ENCODE measurements at regions not wholly inside any gene's neighbourhood (a gene's known extent, or its start where the extent isn't known, plus 50 kb on each side); places are given as distances from the start of the nearest gene placed in this dataset.

- no peak for TF ChIP-seq POLR2AphosphoS5 (IDR thresholded peaks at IDR 0.05)
- TF ChIP-seq CTCF (IDR thresholded peaks at IDR 0.05) = no peak
- TF ChIP-seq POLR2A (IDR thresholded peaks at IDR 0.05) = no peak
- TF ChIP-seq EP300 (IDR thresholded peaks at IDR 0.05) = no peak
- H3K36me3 ChIP-seq = no peaks in the 10 kb centered on the region
- no peak overlapping the region for H3K27ac ChIP-seq
- no peak overlapping the region for H3K4me3 ChIP-seq
- H3K4me1 ChIP-seq = no peaks in the 10 kb centered on the region
- peaks cover 0 to 20% (median 8%) of the 10 kb centered on the region in 4 donors for H3K9me3 ChIP-seq
- intact Hi-C loops (cut with DNase I; ENCODE audit: low total_unique reads) = no loop called here
- no peaks in the 10 kb centered on the region for H3K27me3 ChIP-seq
- 67 to 79% (median 76%) methylated on average over 2 of the region's 2 CpGs for WGBS, 5 donors
- DNase-seq = no peak
These were observed 278.0 kb upstream of the MIS18BP1 start for GRCh38 chr14:45531022-45531421.

GRCh38 chr14:45526715-45527549 is 273.9 kb upstream of the MIS18BP1 start:
- Histone ChIP-seq H3K9me3 (peaks cover 0 to 9% (median 0%) of the 10 kb centered on the region in 4 donors), H3K27me3 (no peaks in the 10 kb centered on the region), H3K36me3 (no peaks in the 10 kb centered on the region), H3K4me1 (no peaks in the 10 kb centered on the region), H3K4me3 (no peak overlapping the region), H3K27ac (no peak overlapping the region)
- TF ChIP-seq POLR2A (IDR thresholded peaks at IDR 0.05) (no peak), CTCF (IDR thresholded peaks at IDR 0.05) (peak in 5 of 7 experiments; percentile 13 to 45 (median 23))
- DNase-seq = peak; percentile 31 to 49
- WGBS, 5 donors = 21 to 64% (median 58%) methylated on average over 7 to 14 of the region's 14 CpGs
- intact Hi-C loops (cut with DNase I; ENCODE audit: low total_unique reads) = no loop called here

- Histone ChIP-seq H3K27me3 (no peaks in the 10 kb centered on the region), H3K4me3 (no peak overlapping the region), H3K36me3 (no peaks in the 10 kb centered on the region), H3K9me3 (no peaks in the 10 kb centered on the region), H3K27ac (no peak overlapping the region), H3K4me1 (no peaks in the 10 kb centered on the region)
- TF ChIP-seq POLR2A (IDR thresholded peaks at IDR 0.05) (no peak), POLR2AphosphoS5 (IDR thresholded peaks at IDR 0.05) (no peak), CTCF (IDR thresholded peaks at IDR 0.05) (no peak), EP300 (IDR thresholded peaks at IDR 0.05) (no peak)
- intact Hi-C loops (cut with DNase I; ENCODE audit: low total_unique reads) = no loop called here
- DNase-seq = no peak
- 72 to 93% (median 81%) methylated on average over 1 of the region's 1 CpG for WGBS, 5 donors
These were observed 266.8 kb upstream of the MIS18BP1 start for GRCh38 chr14:45519766-45520165.

- Histone ChIP-seq H3K9me3 (no peaks in the 10 kb centered on the region), H3K27me3 (no peaks in the 10 kb centered on the region), H3K4me1 (no peaks in the 10 kb centered on the region), H3K4me3 (no peak overlapping the region), H3K36me3 (no peaks in the 10 kb centered on the region), H3K27ac (no peak overlapping the region)
- TF ChIP-seq POLR2AphosphoS5 (IDR thresholded peaks at IDR 0.05) (no peak), POLR2A (IDR thresholded peaks at IDR 0.05) (no peak), EP300 (IDR thresholded peaks at IDR 0.05) (no peak), CTCF (IDR thresholded peaks at IDR 0.05) (no peak)
- intact Hi-C loops (cut with DNase I; ENCODE audit: low total_unique reads) = no loop called here
- 60 to 71% (median 68%) methylated on average over 4 of the region's 4 CpGs for WGBS, 5 donors
- no peak for DNase-seq
These were observed 239.9 kb upstream of the MIS18BP1 start for GRCh38 chr14:45492876-45493275.
